Right atrium auricular region (tissue), 2 donors: ENCODE measurements at regions not wholly inside any gene's neighbourhood (a gene's known extent, or its start where the extent isn't known, plus 50 kb on each side); places are given as distances from the start of the nearest gene placed in this dataset.
A peak's percentile ranks its signal among the peaks of the same experiment; 100 is the strongest.

Experiments
- DNase-seq: peaks from one replicate; pipeline ENCODE4 v3.0.0-alpha.2; 2019; ENCODE audit warnings: low spot score
- H3K27ac ChIP-seq, 2 donors: fragments of 200-600 bp; sonication (generic); 1 replicate in 1 of 2; 2 replicates in 1 of 2; pipeline ENCODE4 v1.5.1; 2016 to 2019
- H3K27me3 ChIP-seq, 2 donors: fragments of 200-600 bp; sonication (generic); one replicate each; pipeline versions ENCODE4 v1.5.1 to v1.6.0; 2017 to 2019
- H3K36me3 ChIP-seq: fragments of 200-600 bp; sonication (generic); one replicate; pipeline ENCODE4 v1.5.1; 2016
- H3K4me1 ChIP-seq, 2 donors: fragments of 200-600 bp; sonication (generic); one replicate each; pipeline versions ENCODE4 v1.5.1 to v1.6.0; 2017 to 2019
- H3K4me3 ChIP-seq, 2 donors: fragments of 200-600 bp; sonication (generic); 1 replicate in 1 of 2; 2 replicates in 1 of 2; pipeline ENCODE4 v1.5.1; 2017 to 2019; ENCODE audit warnings: mild to moderate bottlenecking in 1 of 2, moderate library complexity in 1 of 2
- H3K9me3 ChIP-seq, 2 donors: fragments of 200-600 bp; sonication (generic); one replicate each; pipeline ENCODE4 v1.5.1; 2019
- TF ChIP-seq, protein P1 (sequence below), 2 donors: fragments of 200-600 bp; sonication (generic); IDR thresholded peaks; one replicate each; pipeline ENCODE4 v1.5.1; 2019; ENCODE audit warnings: antibody characterized with exemption in 2 of 2

DNA sequence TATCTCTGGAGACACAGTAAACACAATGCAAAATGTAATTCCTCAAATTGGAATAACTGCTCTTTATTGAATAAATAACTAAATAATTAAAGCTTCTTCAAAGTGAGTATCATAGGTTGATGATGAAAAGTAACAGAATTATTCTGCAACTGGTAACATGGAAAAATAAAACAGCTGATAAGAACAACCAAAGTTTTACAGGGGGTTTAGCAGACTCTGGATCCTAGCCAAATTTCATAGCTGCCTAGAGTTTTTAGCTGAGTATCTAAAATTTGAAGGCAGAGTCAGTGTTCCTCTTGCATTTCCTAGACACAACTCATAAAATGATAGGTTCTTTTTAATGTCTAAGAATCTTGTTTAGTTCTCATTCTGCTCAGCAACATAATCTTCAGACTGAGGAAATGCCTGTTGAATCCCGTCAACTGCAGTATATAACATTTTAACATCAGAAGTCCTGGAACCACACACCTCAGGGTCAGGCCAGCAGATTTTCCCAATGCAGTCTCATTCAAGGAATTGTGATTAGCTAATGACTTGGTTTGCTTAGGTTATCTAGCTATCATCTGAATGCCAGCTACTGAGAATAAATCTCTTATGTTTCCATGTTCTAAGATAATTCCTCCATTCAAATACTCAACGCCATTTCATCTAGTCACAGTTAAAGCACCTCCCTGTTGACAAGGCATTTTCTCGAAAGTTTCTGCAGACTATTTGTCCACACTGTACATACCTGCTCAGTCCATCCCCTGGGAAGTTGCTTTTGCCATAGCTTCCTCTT, 411.6 kb downstream of the BCAT1 start:
- Histone ChIP-seq H3K27ac (peak overlapping the region; percentile 8 to 45), H3K4me1 (peaks cover 0 to 31% of the 10 kb centered on the region in 2 donors), H3K36me3 (no peaks in the 10 kb centered on the region), H3K4me3 (no peak overlapping the region), H3K27me3 (no peaks in the 10 kb centered on the region), H3K9me3 (no peaks in the 10 kb centered on the region)
- TF ChIP-seq, protein P1, sequence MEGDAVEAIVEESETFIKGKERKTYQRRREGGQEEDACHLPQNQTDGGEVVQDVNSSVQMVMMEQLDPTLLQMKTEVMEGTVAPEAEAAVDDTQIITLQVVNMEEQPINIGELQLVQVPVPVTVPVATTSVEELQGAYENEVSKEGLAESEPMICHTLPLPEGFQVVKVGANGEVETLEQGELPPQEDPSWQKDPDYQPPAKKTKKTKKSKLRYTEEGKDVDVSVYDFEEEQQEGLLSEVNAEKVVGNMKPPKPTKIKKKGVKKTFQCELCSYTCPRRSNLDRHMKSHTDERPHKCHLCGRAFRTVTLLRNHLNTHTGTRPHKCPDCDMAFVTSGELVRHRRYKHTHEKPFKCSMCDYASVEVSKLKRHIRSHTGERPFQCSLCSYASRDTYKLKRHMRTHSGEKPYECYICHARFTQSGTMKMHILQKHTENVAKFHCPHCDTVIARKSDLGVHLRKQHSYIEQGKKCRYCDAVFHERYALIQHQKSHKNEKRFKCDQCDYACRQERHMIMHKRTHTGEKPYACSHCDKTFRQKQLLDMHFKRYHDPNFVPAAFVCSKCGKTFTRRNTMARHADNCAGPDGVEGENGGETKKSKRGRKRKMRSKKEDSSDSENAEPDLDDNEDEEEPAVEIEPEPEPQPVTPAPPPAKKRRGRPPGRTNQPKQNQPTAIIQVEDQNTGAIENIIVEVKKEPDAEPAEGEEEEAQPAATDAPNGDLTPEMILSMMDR (IDR thresholded peaks at IDR 0.05): no peak
- no peak for DNase-seq

DNA sequence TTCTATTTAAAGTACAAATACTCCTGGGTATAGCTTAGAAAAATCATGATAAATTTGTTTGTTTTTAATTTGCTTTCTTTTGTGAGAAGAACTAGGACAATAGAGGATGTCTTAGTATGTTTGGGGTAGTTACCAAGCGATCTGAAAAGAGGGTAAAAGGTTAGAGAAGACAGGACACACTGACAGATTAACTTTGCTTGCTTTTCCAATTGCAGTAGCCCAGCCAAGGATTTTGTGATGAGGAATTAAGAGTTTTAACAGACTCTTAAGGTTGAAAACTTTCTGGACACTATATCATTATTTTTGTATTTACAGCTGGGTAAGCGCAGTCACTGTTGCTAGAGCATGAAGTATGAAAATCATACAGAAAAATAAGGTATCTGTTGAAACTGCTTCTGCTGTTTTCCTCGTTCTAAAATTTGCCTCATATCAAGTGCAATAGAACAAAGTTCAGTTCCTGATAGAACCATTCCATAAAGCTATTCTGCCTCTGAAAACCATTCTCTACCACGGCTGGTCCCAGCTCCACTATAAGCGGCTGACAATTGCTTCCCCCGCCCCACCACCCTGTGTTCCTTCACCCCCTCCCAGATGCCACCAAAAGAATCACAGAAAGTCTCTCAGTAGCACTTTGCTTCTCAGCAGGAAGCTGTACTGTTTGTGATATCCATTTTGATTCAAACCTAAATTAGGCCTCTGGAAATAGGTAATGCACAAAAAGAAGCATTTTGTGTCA, 413.4 kb downstream of the BCAT1 start:
- TF ChIP-seq, protein P1 (IDR thresholded peaks at IDR 0.05): no peak
- Histone ChIP-seq H3K36me3 (no peaks in the 10 kb centered on the region), H3K27me3 (no peaks in the 10 kb centered on the region), H3K27ac (peak overlapping the region; percentile 45 to 73), H3K9me3 (no peaks in the 10 kb centered on the region), H3K4me1 (peaks cover 0 to 31% of the 10 kb centered on the region in 2 donors), H3K4me3 (peak overlapping the region in 1 of 2 donors; percentile 4)
- no peak for DNase-seq

DNA sequence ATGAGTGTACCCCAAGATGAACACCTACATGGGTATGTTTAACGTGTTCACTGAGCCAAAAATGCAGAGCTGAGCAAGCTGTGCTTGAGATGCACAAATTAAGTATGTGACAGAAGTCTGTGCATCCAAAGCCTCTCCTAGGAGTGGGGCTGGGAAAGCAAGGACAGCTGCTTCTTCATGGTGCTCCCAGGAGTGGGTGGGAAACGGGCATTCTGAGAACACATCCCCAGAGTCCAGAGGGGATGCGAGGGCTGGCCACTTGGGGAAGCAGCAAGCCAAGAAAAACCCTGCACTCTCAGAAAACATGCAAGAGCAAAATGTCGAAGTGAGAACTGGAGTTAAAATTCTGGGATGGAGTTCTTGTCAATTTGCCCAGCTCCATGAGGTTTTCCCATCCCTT, 414.3 kb downstream of the BCAT1 start:
- TF ChIP-seq, protein P1 (IDR thresholded peaks at IDR 0.05): no peak
- peaks cover 0 to 31% of the 10 kb centered on the region in 2 donors for H3K4me1 ChIP-seq
- H3K9me3 ChIP-seq: no peaks in the 10 kb centered on the region
- H3K36me3 ChIP-seq: no peaks in the 10 kb centered on the region
- no peak for DNase-seq
- peak overlapping the region in 1 of 2 donors; percentile 4 for H3K4me3 ChIP-seq
- H3K27ac ChIP-seq: peak overlapping the region; percentile 45 to 73
- no peaks in the 10 kb centered on the region for H3K27me3 ChIP-seq

DNA sequence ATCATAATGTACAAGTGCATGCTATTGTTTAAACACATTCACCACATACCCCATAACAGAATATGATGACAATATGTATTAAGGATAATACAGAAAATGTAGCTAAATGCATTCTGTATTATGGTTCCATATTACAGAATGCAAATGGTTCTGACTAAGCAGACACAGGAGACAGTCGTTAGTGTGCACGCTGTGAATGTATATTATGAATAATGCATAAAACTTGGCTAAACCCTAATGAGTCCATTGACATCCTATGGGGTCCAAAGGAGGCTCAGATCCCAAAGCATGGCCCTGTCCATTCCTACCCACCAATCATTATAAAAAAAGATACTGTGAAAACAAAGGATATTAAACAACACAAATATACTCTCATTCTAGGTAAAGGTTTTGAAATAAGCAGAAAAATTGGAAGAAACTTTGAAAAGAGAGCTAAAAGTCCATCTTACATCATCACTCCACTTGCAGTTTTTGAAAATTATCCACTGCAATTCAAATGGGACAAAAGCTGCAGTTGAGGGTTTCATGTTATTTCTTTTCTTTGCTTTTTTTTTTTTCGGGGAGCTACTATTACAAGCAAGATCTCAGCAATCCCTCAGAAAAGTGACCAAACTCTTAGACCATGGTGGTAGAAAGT, 415.1 kb downstream of the BCAT1 start:
- Histone ChIP-seq H3K4me1 (peaks cover 0 to 33% of the 10 kb centered on the region in 2 donors), H3K4me3 (no peak overlapping the region), H3K36me3 (no peaks in the 10 kb centered on the region), H3K27ac (peak overlapping the region in 1 of 2 donors; percentile 73), H3K9me3 (no peaks in the 10 kb centered on the region), H3K27me3 (no peaks in the 10 kb centered on the region)
- DNase-seq: no peak
- TF ChIP-seq, protein P1 (IDR thresholded peaks at IDR 0.05): no peak

DNA sequence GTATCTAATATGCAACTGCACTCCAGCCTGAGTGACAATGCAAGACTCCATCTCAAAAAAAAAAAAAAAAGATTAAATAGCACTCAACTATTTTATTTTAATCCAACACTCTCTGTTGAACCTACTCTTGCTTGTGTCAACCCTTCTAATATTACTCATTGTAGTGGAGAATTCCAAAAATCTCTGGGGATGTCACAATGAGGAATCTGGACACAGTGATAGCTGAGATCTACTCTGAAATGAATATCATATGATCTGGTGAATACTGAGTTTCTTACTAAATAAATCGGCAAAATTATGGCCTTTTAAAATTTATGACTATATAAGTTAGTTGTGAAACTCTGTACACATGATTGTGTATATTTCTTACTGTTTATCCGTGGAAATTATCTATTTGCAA, 418.2 kb downstream of the BCAT1 start:
- H3K27ac ChIP-seq: peak overlapping the region in 1 of 2 donors; percentile 34
- DNase-seq: no peak
- no peaks in the 10 kb centered on the region for H3K27me3 ChIP-seq
- no peaks in the 10 kb centered on the region for H3K9me3 ChIP-seq
- H3K4me1 ChIP-seq: peaks cover 0 to 31% of the 10 kb centered on the region in 2 donors
- TF ChIP-seq, protein P1 (IDR thresholded peaks at IDR 0.05): no peak
- no peaks in the 10 kb centered on the region for H3K36me3 ChIP-seq
- H3K4me3 ChIP-seq: no peak overlapping the region
